SK-N-MC (cell line): ENCODE measurements at regions not wholly inside any gene's neighbourhood (a gene's known extent, or its start where the extent isn't known, plus 50 kb on each side); places are given as distances from the start of the nearest gene placed in this dataset.

ENCODE experiments used
- EZH2 ChIP-seq: fragments of 200-600 bp; sonication (generic); IDR thresholded peaks from one replicate; pipeline ENCODE4 v1.6.1; 2017; ENCODE audit warnings: antibody characterized with exemption
- POLR2AphosphoS5 ChIP-seq: IDR thresholded peaks from 2 replicates; pipeline ENCODE4 v1.6.1; 2012; ENCODE audit warnings: mild to moderate bottlenecking, low read depth, low read length, borderline replicate concordance

- no peak for TF ChIP-seq EZH2
- no peak for TF ChIP-seq POLR2AphosphoS5
These were observed 202.3 kb upstream of the LPP start for GRCh38 chr3:187951452-187952190.
